B cell (primary cell): ENCODE measurements at regions not wholly inside any gene's neighbourhood (a gene's known extent, or its start where the extent isn't known, plus 50 kb on each side); places are given as distances from the start of the nearest gene placed in this dataset.

Source experiments
- CTCF ChIP-seq: fragments of 200-600 bp; IDR thresholded peaks from one replicate; pipeline ENCODE4 v1.8.0; 2022; ENCODE audit warnings: antibody characterized with exemption, mild to moderate bottlenecking
- EZH2 ChIP-seq: IDR thresholded peaks from 2 replicates; pipeline ENCODE4 v1.6.1; 2012; ENCODE audit warnings: borderline replicate concordance, low read depth, mild to moderate bottlenecking, moderate library complexity, low read length; ENCODE audit not compliant: insufficient read depth, poor library complexity, severe bottlenecking

DNA sequence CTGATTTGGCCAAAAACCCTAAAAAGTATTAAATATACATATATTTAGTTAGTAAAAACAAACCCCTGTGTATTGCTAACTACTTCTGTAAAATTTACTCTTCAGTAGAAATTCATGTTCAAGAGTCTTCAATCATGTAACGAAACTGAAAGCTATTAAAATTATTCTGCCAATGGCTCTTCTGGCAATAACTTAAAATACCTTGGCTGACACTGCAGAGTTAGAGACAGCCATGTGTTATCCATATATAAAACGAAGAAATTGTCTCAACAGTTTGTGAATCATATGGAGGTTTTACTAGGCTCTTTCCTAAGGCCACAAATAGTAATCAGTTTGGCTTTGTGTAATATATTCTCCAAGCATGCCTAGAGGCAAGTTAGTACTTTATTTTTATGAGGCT is 357.2 kb downstream of the COL11A1 start:
- TF ChIP-seq CTCF: no peak
- no peak for TF ChIP-seq EZH2
